NCI-H1105 (cell line): ENCODE measurements at regions not wholly inside any gene's neighbourhood (a gene's known extent, or its start where the extent isn't known, plus 50 kb on each side); places are given as distances from the start of the nearest gene placed in this dataset.
"Not testable (repeated sequence)": the region's sequence is repeated elsewhere in the genome, so short reads cannot be mapped to it uniquely, and the experiment has no call there.

Source experiments
- DNase-seq: peaks from one replicate; lab custom pipeline; 2025; lab: John Stamatoyannopoulos, UW

DNA sequence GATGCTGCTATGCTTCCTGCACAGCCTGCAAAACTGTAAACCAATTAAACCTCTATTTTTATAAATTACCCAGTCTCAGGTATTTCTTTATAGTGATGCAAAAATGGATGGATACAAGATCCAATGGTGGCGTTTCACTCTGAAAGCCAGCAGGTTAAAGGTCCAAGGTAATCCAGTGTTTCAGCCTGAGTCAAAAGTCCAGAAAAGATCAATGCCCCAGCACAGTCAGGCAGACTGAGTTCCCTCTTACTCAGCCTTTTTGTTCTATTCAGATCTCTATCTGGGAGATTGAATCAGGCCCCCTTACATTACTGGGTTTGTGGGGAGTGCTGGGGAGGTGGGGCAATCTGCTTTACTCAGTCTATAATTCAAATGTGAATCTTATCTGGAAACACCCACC, 464.5 kb downstream of the GXYLT1 start:
- no peak for DNase-seq

- DNase-seq, result no peak
Observed at GRCh38 chr12:41663598-41664265, 475.6 kb downstream of the PDZRN4 start.

- DNase-seq, result no peak
Observed at GRCh38 chr12:41661141-41661765, 473.1 kb downstream of the PDZRN4 start.

DNA sequence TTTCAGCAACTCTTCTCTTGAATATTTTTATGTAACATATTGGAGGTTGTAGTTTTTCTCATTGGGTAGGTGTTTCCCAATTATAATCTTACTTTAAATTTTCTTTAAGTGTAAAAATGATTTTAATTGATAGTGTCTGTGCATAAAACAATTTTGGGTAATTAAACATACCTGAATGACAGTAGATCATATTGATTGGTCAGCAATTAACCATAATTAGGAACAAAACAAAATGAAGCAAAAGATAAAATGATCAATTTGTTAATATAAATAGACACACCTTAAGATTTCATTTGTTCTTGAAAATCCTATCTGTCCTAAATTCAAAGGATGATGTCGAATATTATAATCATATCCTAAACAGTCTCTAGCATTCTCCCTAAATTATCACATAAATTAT, 468.3 kb downstream of the PDZRN4 start:
- no peak for DNase-seq

GRCh38 chr12:41653386-41654326, 465.5 kb downstream of the PDZRN4 start:
- DNase-seq, result no peak

DNA sequence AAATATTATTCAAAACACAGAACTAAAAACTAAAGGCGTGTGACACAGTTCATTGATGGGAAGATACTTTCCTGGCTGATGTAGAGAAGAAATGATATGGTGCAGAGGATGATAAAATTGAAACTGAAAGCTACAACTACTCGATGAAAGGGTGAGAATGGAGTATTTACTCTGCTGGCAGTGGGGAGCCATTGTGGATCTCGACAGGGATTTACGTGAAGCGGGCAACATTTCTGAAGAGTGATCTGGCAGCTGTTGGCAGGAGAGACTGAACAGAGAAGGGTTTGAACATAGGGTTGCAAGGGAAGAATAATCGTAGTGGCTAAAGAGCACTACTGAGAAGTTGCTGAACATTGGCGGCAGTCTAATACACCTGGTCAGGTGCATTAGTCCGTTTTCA, 464.9 kb downstream of the PDZRN4 start:
- DNase-seq, result no peak

GRCh38 chr12:41645624-41646023, 457.5 kb downstream of the PDZRN4 start:
- no peak for DNase-seq

GRCh38 chr12:41642808-41643207, 454.7 kb downstream of the PDZRN4 start:
- DNase-seq, result not testable (repeated sequence)

- DNase-seq, result no peak
Observed at GRCh38 chr12:41636653-41637052, 448.5 kb downstream of the PDZRN4 start.

GRCh38 chr12:41635626-41636364, 447.7 kb downstream of the PDZRN4 start:
- DNase-seq, result no peak

GRCh38 chr12:41634091-41634490, 446.0 kb downstream of the PDZRN4 start:
- no peak for DNase-seq

DNA sequence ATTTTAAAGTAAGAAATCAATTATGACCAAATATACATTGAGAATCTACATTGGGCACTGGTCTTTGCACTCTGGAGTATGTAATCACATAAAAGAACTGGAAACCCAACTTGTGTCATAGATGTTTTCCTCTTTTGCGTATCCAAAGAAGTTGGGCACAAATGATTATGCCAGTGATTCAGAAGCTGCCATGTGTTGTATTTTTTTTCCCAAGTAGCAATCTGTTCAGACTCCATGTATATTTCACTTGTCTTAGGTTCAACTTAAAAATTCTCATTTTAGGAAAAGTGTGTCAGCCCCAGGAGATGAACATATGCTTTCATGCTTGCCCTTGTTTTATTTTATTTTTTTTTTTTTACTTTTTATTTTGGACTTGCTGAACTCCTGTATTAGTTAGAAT, 441.5 kb downstream of the PDZRN4 start:
- DNase-seq, result no peak

GRCh38 chr12:41627476-41627875, 439.4 kb downstream of the PDZRN4 start:
- peak; percentile 15 for DNase-seq

GRCh38 chr12:41624571-41624970, 436.5 kb downstream of the PDZRN4 start:
- no peak for DNase-seq
